Activated B cell treated with CpG ODN at 0.5 μM for 24 hours (primary cell): ENCODE measurements at regions not wholly inside any gene's neighbourhood (a gene's known extent, or its start where the extent isn't known, plus 50 kb on each side); places are given as distances from the start of the nearest gene placed in this dataset.

Experiments
- ATAC-seq: fragments of 200-7000 bp; cut with Tn5 transposase; one replicate; pipeline ENCODE4 v1.10.0; 2021; ENCODE audit warnings: low read depth, mild to moderate bottlenecking, moderate library complexity
- CTCF ChIA-PET: fragments of 350-600 bp; sonication (Branson Sonifier 250); formaldehyde crosslinking; loops from one replicate; lab custom pipeline; 2021; ENCODE audit warnings: antibody characterized with exemption; lab: Charles Lee
- POLR2A ChIA-PET: fragments of 350-600 bp; sonication (Branson Sonifier 250); formaldehyde crosslinking; loops from one replicate; lab custom pipeline; 2021; ENCODE audit warnings: antibody characterized with exemption; lab: Charles Lee
- DNase-seq: peaks from one replicate; pipeline ENCODE4 v3.0.0; 2022
- H3K27ac Mint-ChIP-seq: one replicate; pipeline ENCODE4 v1.8.0; 2020; ENCODE audit warnings: mixed read lengths
- H3K27me3 Mint-ChIP-seq: one replicate; pipeline ENCODE4 v1.8.0; 2021; ENCODE audit warnings: mixed read lengths
- H3K36me3 Mint-ChIP-seq: one replicate; pipeline ENCODE4 v1.8.0; 2021; ENCODE audit warnings: low read depth, mixed read lengths
- H3K4me1 Mint-ChIP-seq: one replicate; pipeline ENCODE4 v1.8.0; 2021; ENCODE audit warnings: mixed read lengths
- H3K4me3 Mint-ChIP-seq: one replicate; pipeline ENCODE4 v1.8.0; 2020; ENCODE audit warnings: mild to moderate bottlenecking, mixed read lengths
- H3K9me3 Mint-ChIP-seq: one replicate; pipeline ENCODE4 v1.8.0; 2020; ENCODE audit warnings: mixed read lengths
- CTCF ChIP-seq: fragments of 200-600 bp; IDR thresholded peaks from one replicate; pipeline ENCODE4 v1.8.0; 2022; ENCODE audit warnings: antibody characterized with exemption, mild to moderate bottlenecking
- intact Hi-C: fragments of 100-400 bp; cut with micrococcal nuclease; formaldehyde crosslinking; loops from one replicate; pipeline ENCODE4 v1.15.1; 2024

GRCh38 chr16:49015225-49015592 is 266.4 kb downstream of the CBLN1 start:
- no peaks in the 10 kb centered on the region for H3K9me3 Mint-ChIP-seq
- CTCF ChIA-PET = no interaction called here
- DNase-seq (no peak), ATAC-seq (no peak)
- no peak for TF ChIP-seq CTCF
- no peaks in the 10 kb centered on the region for H3K4me1 Mint-ChIP-seq
- intact Hi-C loops = no loop called here
- no peak overlapping the region for H3K4me3 Mint-ChIP-seq
- POLR2A ChIA-PET = no interaction called here
- H3K27me3 Mint-ChIP-seq = peaks cover 6% of the 10 kb centered on the region
- H3K27ac Mint-ChIP-seq = no peak overlapping the region
- H3K36me3 Mint-ChIP-seq = no peaks in the 10 kb centered on the region

GRCh38 chr16:49014277-49015224 is 267.1 kb downstream of the CBLN1 start:
- H3K4me1 Mint-ChIP-seq = no peaks in the 10 kb centered on the region
- no peak for DNase-seq
- H3K36me3 Mint-ChIP-seq = no peaks in the 10 kb centered on the region
- ATAC-seq = no peak
- no peak overlapping the region for H3K27ac Mint-ChIP-seq
- no peak overlapping the region for H3K4me3 Mint-ChIP-seq
- intact Hi-C loops = no loop called here
- CTCF ChIA-PET = no interaction called here
- peaks cover 4% of the 10 kb centered on the region for H3K27me3 Mint-ChIP-seq
- H3K9me3 Mint-ChIP-seq = no peaks in the 10 kb centered on the region
- POLR2A ChIA-PET = no interaction called here
- no peak for TF ChIP-seq CTCF

GRCh38 chr16:49013727-49014080 is 267.9 kb downstream of the CBLN1 start:
- no peaks in the 10 kb centered on the region for H3K4me1 Mint-ChIP-seq
- no peaks in the 10 kb centered on the region for H3K27me3 Mint-ChIP-seq
- H3K27ac Mint-ChIP-seq = no peak overlapping the region
- POLR2A ChIA-PET = no interaction called here
- intact Hi-C loops = no loop called here
- no peak overlapping the region for H3K4me3 Mint-ChIP-seq
- ATAC-seq = no peak
- DNase-seq = no peak
- TF ChIP-seq CTCF = no peak
- CTCF ChIA-PET = no interaction called here
- no peaks in the 10 kb centered on the region for H3K36me3 Mint-ChIP-seq
- no peaks in the 10 kb centered on the region for H3K9me3 Mint-ChIP-seq

GRCh38 chr16:49012961-49013726 is 268.5 kb downstream of the CBLN1 start:
- no peak for TF ChIP-seq CTCF
- H3K27me3 Mint-ChIP-seq = no peaks in the 10 kb centered on the region
- DNase-seq = no peak
- H3K9me3 Mint-ChIP-seq = no peaks in the 10 kb centered on the region
- intact Hi-C loops = no loop called here
- no peak overlapping the region for H3K27ac Mint-ChIP-seq
- ChIA-PET CTCF (no interaction called here), POLR2A (no interaction called here)
- no peaks in the 10 kb centered on the region for H3K36me3 Mint-ChIP-seq
- ATAC-seq = no peak
- H3K4me1 Mint-ChIP-seq = no peaks in the 10 kb centered on the region
- H3K4me3 Mint-ChIP-seq = no peak overlapping the region

GRCh38 chr16:49011901-49012300 is 269.7 kb downstream of the CBLN1 start:
- TF ChIP-seq CTCF = no peak
- H3K9me3 Mint-ChIP-seq = no peaks in the 10 kb centered on the region
- ATAC-seq = no peak
- no peak overlapping the region for H3K4me3 Mint-ChIP-seq
- no peak overlapping the region for H3K27ac Mint-ChIP-seq
- DNase-seq = no peak
- H3K36me3 Mint-ChIP-seq = no peaks in the 10 kb centered on the region
- intact Hi-C loops = no loop called here
- ChIA-PET POLR2A (no interaction called here), CTCF (no interaction called here)
- H3K4me1 Mint-ChIP-seq = no peaks in the 10 kb centered on the region
- no peaks in the 10 kb centered on the region for H3K27me3 Mint-ChIP-seq
